Brain microvascular endothelial cell (primary cell): ENCODE measurements at regions not wholly inside any gene's neighbourhood (a gene's known extent, or its start where the extent isn't known, plus 50 kb on each side); places are given as distances from the start of the nearest gene placed in this dataset.

Experiments
- DNase-seq: peaks from one replicate; pipeline ENCODE4 v3.0.0-alpha.2; 2020
- H3K27ac ChIP-seq: fragments of 250-450 bp; sonication (Bioruptor Pico); 2 replicates; pipeline ENCODE4 v1.5.1; 2020; ENCODE audit warnings: mild to moderate bottlenecking, moderate library complexity
- H3K27me3 ChIP-seq: fragments of 250-450 bp; sonication (Bioruptor Pico); replicated peaks from 2 replicates; pipeline ENCODE4 v1.5.1; 2020; ENCODE audit warnings: mild to moderate bottlenecking
- H3K36me3 ChIP-seq: fragments of 250-450 bp; sonication (Bioruptor Pico); replicated peaks from 2 replicates; pipeline ENCODE4 v1.5.1; 2020; ENCODE audit warnings: mild to moderate bottlenecking
- H3K4me3 ChIP-seq: 2 replicates; pipeline ENCODE4 v1.5.1; 2011; ENCODE audit warnings: low read depth, mild to moderate bottlenecking, control low read depth, low read length, moderate library complexity
- in situ Hi-C: cut with HindIII; loops from 2 replicates; pipeline ENCODE4 v1.10.0; 2017; ENCODE audit warnings: low sequenced_read_pairs, low pct_ligation_motif_present
- TF ChIP-seq, protein P1 (sequence below): IDR thresholded peaks from 2 replicates; pipeline ENCODE4 v1.5.1; 2011; ENCODE audit warnings: low read depth, mild to moderate bottlenecking, moderate library complexity, low read length, control low read depth, inconsistent platforms; ENCODE audit errors: missing control alignments

- Histone ChIP-seq H3K36me3 (no peaks in the 10 kb centered on the region), H3K27me3 (no peaks in the 10 kb centered on the region), H3K27ac (no peak overlapping the region), H3K4me3 (no peak overlapping the region)
- in situ Hi-C loops, result no loop called here
- TF ChIP-seq, protein P1, sequence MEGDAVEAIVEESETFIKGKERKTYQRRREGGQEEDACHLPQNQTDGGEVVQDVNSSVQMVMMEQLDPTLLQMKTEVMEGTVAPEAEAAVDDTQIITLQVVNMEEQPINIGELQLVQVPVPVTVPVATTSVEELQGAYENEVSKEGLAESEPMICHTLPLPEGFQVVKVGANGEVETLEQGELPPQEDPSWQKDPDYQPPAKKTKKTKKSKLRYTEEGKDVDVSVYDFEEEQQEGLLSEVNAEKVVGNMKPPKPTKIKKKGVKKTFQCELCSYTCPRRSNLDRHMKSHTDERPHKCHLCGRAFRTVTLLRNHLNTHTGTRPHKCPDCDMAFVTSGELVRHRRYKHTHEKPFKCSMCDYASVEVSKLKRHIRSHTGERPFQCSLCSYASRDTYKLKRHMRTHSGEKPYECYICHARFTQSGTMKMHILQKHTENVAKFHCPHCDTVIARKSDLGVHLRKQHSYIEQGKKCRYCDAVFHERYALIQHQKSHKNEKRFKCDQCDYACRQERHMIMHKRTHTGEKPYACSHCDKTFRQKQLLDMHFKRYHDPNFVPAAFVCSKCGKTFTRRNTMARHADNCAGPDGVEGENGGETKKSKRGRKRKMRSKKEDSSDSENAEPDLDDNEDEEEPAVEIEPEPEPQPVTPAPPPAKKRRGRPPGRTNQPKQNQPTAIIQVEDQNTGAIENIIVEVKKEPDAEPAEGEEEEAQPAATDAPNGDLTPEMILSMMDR, result no peak
- no peak for DNase-seq
Measured at GRCh38 chr12:5217936-5218335, 174.3 kb downstream of the KCNA5 start.

DNA sequence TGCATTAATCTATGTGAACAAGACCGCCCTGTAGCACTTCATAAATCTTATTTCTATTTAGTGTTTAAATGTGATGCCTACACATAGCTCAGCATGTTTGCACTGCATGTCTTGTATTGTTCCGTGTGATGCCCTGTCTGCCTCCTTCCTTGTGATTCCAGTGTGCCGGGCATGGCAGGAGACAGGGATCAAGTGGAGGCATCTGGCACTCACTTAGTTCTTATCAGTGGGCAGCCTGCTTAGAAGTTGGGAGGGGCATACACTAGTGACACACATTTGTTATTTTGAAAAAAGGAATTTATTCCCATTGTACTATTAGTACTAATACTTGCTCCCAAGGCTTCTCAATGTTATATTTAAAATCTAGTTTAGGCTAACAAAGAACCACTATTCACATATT, 176.4 kb downstream of the KCNA5 start:
- in situ Hi-C loops, result no loop called here
- TF ChIP-seq, protein P1, result no peak
- Histone ChIP-seq H3K27ac (no peak overlapping the region), H3K36me3 (no peaks in the 10 kb centered on the region), H3K4me3 (no peak overlapping the region), H3K27me3 (no peaks in the 10 kb centered on the region)
- DNase-seq, result no peak

DNA sequence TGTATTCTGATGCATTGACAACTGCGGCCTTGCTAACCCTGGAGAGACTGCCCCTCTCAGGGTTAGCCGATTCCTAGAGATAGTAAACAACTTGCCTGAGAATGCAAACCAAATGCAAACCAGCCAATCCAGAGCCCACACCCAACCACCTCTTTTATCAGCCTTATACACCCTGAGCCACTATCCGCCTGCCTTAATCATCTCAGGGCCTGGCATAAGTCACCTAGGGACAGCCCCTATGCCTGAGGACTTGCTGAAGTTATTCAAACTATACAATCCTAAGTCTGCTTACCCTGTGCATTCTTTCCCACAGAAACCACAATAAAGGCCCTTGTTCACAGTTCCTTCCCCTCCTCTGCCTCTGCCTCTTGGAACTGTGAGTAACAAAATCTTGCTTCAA, 177.2 kb downstream of the KCNA5 start:
- in situ Hi-C loops, result no loop called here
- H3K27ac ChIP-seq, result no peak overlapping the region
- TF ChIP-seq, protein P1, result no peak
- no peaks in the 10 kb centered on the region for H3K36me3 ChIP-seq
- DNase-seq, result no peak
- H3K27me3 ChIP-seq, result no peaks in the 10 kb centered on the region
- H3K4me3 ChIP-seq, result no peak overlapping the region

GRCh38 chr12:5222011-5222461, 178.4 kb downstream of the KCNA5 start:
- TF ChIP-seq, protein P1, result no peak
- H3K36me3 ChIP-seq, result no peaks in the 10 kb centered on the region
- in situ Hi-C loops, result no loop called here
- no peak overlapping the region for H3K27ac ChIP-seq
- no peak overlapping the region for H3K4me3 ChIP-seq
- no peaks in the 10 kb centered on the region for H3K27me3 ChIP-seq
- DNase-seq, result no peak

GRCh38 chr12:5222729-5223128, 179.1 kb downstream of the KCNA5 start:
- H3K27me3 ChIP-seq, result no peaks in the 10 kb centered on the region
- H3K4me3 ChIP-seq, result no peak overlapping the region
- no peaks in the 10 kb centered on the region for H3K36me3 ChIP-seq
- TF ChIP-seq, protein P1, result no peak
- DNase-seq, result no peak
- in situ Hi-C loops, result no loop called here
- H3K27ac ChIP-seq, result no peak overlapping the region

GRCh38 chr12:5223881-5224280, 180.2 kb downstream of the KCNA5 start:
- TF ChIP-seq, protein P1, result no peak
- Histone ChIP-seq H3K27ac (no peak overlapping the region), H3K36me3 (no peaks in the 10 kb centered on the region), H3K4me3 (no peak overlapping the region), H3K27me3 (no peaks in the 10 kb centered on the region)
- in situ Hi-C loops, result no loop called here
- DNase-seq, result no peak
